Lower lobe of right lung (tissue), 2 donors: ENCODE measurements at regions not wholly inside any gene's neighbourhood (a gene's known extent, or its start where the extent isn't known, plus 50 kb on each side); places are given as distances from the start of the nearest gene placed in this dataset.

Experiments used
- ATAC-seq, 2 donors: fragments of 200-7000 bp; cut with Tn5 transposase; one replicate each; pipeline ENCODE4 v1.9.1; 2020 to 2022; ENCODE audit warnings: mild to moderate bottlenecking in 2 of 2, moderate library complexity in 2 of 2
- DNase-seq: peaks from one replicate; pipeline ENCODE4 v3.0.0-alpha.2; 2020
- H3K27ac ChIP-seq: fragments of 200-600 bp; one replicate; pipeline ENCODE4 v1.8.0; 2022
- H3K27me3 ChIP-seq: fragments of 200-600 bp; one replicate; pipeline ENCODE4 v1.8.0; 2022; ENCODE audit warnings: low read depth
- H3K36me3 ChIP-seq: fragments of 200-600 bp; one replicate; pipeline ENCODE4 v1.8.0; 2022; ENCODE audit warnings: mild to moderate bottlenecking
- H3K4me1 ChIP-seq: fragments of 200-600 bp; one replicate; pipeline ENCODE4 v1.8.0; 2022
- H3K4me3 ChIP-seq: fragments of 200-600 bp; one replicate; pipeline ENCODE4 v1.8.0; 2022; ENCODE audit warnings: mild to moderate bottlenecking
- H3K9me3 ChIP-seq: fragments of 200-600 bp; one replicate; pipeline ENCODE4 v1.8.0; 2022
- CTCF ChIP-seq: fragments of 200-600 bp; IDR thresholded peaks from one replicate; pipeline ENCODE4 v1.8.0; 2022; ENCODE audit warnings: antibody characterized with exemption, mild to moderate bottlenecking
- intact Hi-C: fragments of 100-400 bp; cut with DNase I; formaldehyde crosslinking; loops from one replicate; pipeline ENCODE4 v1.11.0; 2022
- donor health status: DM: no; HTN: yes; CAD: no; lungs with severe emphysema.

GRCh38 chr10:44193166-44193565 is 191.7 kb downstream of the CXCL12 start:
- no peak for TF ChIP-seq CTCF
- no peak overlapping the region for H3K4me3 ChIP-seq
- H3K27me3 ChIP-seq, result no peaks in the 10 kb centered on the region
- intact Hi-C loops, result no loop called here
- H3K36me3 ChIP-seq, result no peaks in the 10 kb centered on the region
- ATAC-seq (no peak), DNase-seq (no peak)
- H3K9me3 ChIP-seq, result no peaks in the 10 kb centered on the region
- H3K4me1 ChIP-seq, result peaks cover 12% of the 10 kb centered on the region
- H3K27ac ChIP-seq, result no peak overlapping the region

DNA sequence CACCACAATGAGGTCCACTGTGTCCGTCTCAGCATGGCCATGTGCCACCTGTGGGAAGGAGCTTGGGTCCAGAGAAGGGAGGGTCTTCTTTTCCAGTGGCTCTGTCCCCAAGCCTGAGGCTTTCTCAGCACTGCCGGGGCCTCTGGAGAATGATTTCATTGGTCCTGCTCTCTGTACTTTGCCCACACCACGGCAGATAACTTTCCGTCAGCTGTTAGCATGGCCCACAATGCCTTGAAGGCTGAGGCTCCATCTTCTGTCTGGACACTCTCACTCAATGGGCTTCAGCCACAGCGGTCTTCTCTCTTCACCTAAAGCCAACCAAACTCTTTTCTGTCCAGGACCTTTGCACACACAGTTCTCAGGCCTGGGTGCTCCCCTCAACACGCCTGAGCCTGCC is 192.5 kb downstream of the CXCL12 start:
- no peak for DNase-seq
- no peaks in the 10 kb centered on the region for H3K36me3 ChIP-seq
- ATAC-seq, result no peak
- peaks cover 12% of the 10 kb centered on the region for H3K4me1 ChIP-seq
- H3K27me3 ChIP-seq, result no peaks in the 10 kb centered on the region
- H3K27ac ChIP-seq, result no peak overlapping the region
- TF ChIP-seq CTCF, result no peak
- intact Hi-C loops, result no loop called here
- no peak overlapping the region for H3K4me3 ChIP-seq
- no peaks in the 10 kb centered on the region for H3K9me3 ChIP-seq

GRCh38 chr10:44190541-44190940 is 194.4 kb downstream of the CXCL12 start:
- Histone ChIP-seq H3K4me1 (peaks cover 8% of the 10 kb centered on the region), H3K27me3 (no peaks in the 10 kb centered on the region), H3K4me3 (no peak overlapping the region), H3K27ac (no peak overlapping the region), H3K9me3 (no peaks in the 10 kb centered on the region), H3K36me3 (no peaks in the 10 kb centered on the region)
- TF ChIP-seq CTCF, result no peak
- intact Hi-C loops, result no loop called here
- DNase-seq (no peak), ATAC-seq (no peak)

DNA sequence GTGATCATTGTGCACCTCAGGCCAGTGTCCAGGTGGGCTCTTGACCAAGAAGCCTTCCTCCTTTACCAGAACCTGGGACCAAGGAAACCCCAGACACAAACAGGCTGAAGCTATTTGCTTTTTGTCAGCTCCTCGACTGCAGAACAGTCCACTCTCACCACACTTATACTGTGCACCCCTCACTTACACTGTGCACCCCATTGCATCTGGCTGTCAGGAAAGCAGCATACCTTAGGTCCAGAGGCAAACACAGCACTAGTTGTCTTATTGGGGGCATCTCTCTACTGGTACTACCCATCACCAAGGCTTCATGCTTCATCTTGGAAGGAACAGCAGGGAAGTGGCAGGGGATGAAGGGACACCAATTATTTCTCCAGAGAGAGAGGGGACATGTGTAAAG is 198.1 kb downstream of the CXCL12 start:
- no peak overlapping the region for H3K4me3 ChIP-seq
- DNase-seq, result no peak
- no peak for TF ChIP-seq CTCF
- no peaks in the 10 kb centered on the region for H3K27me3 ChIP-seq
- no peaks in the 10 kb centered on the region for H3K4me1 ChIP-seq
- H3K27ac ChIP-seq, result no peak overlapping the region
- intact Hi-C loops, result no loop called here
- no peaks in the 10 kb centered on the region for H3K9me3 ChIP-seq
- no peak for ATAC-seq
- H3K36me3 ChIP-seq, result no peaks in the 10 kb centered on the region

- ATAC-seq, result no peak
- H3K4me3 ChIP-seq, result no peak overlapping the region
Measured at GRCh38 chr10:44186150-44186549, 198.7 kb downstream of the CXCL12 start.

More at GRCh38 chr10:44186150-44186549, 198.7 kb downstream of the CXCL12 start:
- DNase-seq, result no peak
- no peak for TF ChIP-seq CTCF
- intact Hi-C loops, result no loop called here
- no peaks in the 10 kb centered on the region for H3K36me3 ChIP-seq
- H3K27me3 ChIP-seq, result no peaks in the 10 kb centered on the region
- no peaks in the 10 kb centered on the region for H3K9me3 ChIP-seq
- H3K27ac ChIP-seq, result no peak overlapping the region
- H3K4me1 ChIP-seq, result no peaks in the 10 kb centered on the region
